Testis (tissue), 2 donors: ENCODE measurements at regions not wholly inside any gene's neighbourhood (a gene's known extent, or its start where the extent isn't known, plus 50 kb on each side); places are given as distances from the start of the nearest gene placed in this dataset.

Experiments
- DNase-seq: peaks from one replicate; pipeline ENCODE4 v3.0.0-alpha.2; 2019
- H3K27ac ChIP-seq, 2 donors: fragments of 200-600 bp; sonication (generic); one replicate each; pipeline ENCODE4 v1.5.1; 2019
- H3K27me3 ChIP-seq: fragments of 200-600 bp; sonication (generic); one replicate; pipeline ENCODE4 v1.5.1; 2019
- H3K36me3 ChIP-seq: fragments of 200-600 bp; sonication (generic); one replicate; pipeline ENCODE4 v1.5.1; 2017; ENCODE audit warnings: low read depth; ENCODE audit errors: missing control alignments
- H3K4me1 ChIP-seq: fragments of 200-600 bp; sonication (generic); one replicate; pipeline ENCODE4 v1.5.1; 2019
- H3K4me3 ChIP-seq, 2 donors: fragments of 200-600 bp; sonication (generic); one replicate each; pipeline ENCODE4 v1.5.1; 2017 to 2019
- H3K9me3 ChIP-seq: fragments of 200-600 bp; sonication (generic); one replicate; pipeline ENCODE4 v1.5.1; 2017
- POLR2A ChIP-seq: fragments of 450-650 bp; IDR thresholded peaks from one replicate; pipeline ENCODE4 v1.6.1; 2017; ENCODE audit warnings: antibody characterized with exemption, mild to moderate bottlenecking, moderate library complexity
- WGBS, 2 donors: methylation state at CpG; one replicate each; pipeline ENCODE4 v1.1.5; 2018; 5-methylcytosine and 5-hydroxymethylcytosine counted together
- intact Hi-C: fragments of 100-400 bp; cut with DNase I; formaldehyde crosslinking; loops from one replicate; pipeline ENCODE4 v1.15.1; 2023; ENCODE audit warnings: low total_unique reads
- TF ChIP-seq, protein P1 (sequence below), 3 experiments: fragments of 450-650 bp in 2 of 3; fragments of 200-600 bp in 1 of 3; sonication (generic) in 1 of 3; IDR thresholded peaks; one replicate each; pipeline ENCODE4 v1.5.1; 2016 to 2019; ENCODE audit warnings: antibody characterized with exemption in 3 of 3, mild to moderate bottlenecking in 2 of 3, moderate library complexity in 1 of 3

- H3K4me1 ChIP-seq: peaks cover 14% of the 10 kb centered on the region
- H3K9me3 ChIP-seq: no peaks in the 10 kb centered on the region
- no peaks in the 10 kb centered on the region for H3K27me3 ChIP-seq
- H3K4me3 ChIP-seq: no peak overlapping the region
- DNase-seq: no peak
- H3K27ac ChIP-seq: no peak overlapping the region
- 86 to 88% methylated on average over 8 of the region's 8 CpGs for WGBS, 2 donors
- intact Hi-C loops: loop anchor here (5.0 kb wide), 1 partner anchor 312 kb away; no protein-coding TSS in a partner anchor
- no peaks in the 10 kb centered on the region for H3K36me3 ChIP-seq
- TF ChIP-seq POLR2A: no peak
- TF ChIP-seq, protein P1, sequence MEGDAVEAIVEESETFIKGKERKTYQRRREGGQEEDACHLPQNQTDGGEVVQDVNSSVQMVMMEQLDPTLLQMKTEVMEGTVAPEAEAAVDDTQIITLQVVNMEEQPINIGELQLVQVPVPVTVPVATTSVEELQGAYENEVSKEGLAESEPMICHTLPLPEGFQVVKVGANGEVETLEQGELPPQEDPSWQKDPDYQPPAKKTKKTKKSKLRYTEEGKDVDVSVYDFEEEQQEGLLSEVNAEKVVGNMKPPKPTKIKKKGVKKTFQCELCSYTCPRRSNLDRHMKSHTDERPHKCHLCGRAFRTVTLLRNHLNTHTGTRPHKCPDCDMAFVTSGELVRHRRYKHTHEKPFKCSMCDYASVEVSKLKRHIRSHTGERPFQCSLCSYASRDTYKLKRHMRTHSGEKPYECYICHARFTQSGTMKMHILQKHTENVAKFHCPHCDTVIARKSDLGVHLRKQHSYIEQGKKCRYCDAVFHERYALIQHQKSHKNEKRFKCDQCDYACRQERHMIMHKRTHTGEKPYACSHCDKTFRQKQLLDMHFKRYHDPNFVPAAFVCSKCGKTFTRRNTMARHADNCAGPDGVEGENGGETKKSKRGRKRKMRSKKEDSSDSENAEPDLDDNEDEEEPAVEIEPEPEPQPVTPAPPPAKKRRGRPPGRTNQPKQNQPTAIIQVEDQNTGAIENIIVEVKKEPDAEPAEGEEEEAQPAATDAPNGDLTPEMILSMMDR (IDR thresholded peaks at IDR 0.05): no peak
These were observed 78.8 kb upstream of the ABCD3 start for GRCh38 chr1:94339206-94339927.

- Histone ChIP-seq H3K9me3 (no peaks in the 10 kb centered on the region), H3K27ac (no peak overlapping the region), H3K4me3 (no peak overlapping the region), H3K36me3 (no peaks in the 10 kb centered on the region), H3K4me1 (peaks cover 21% of the 10 kb centered on the region), H3K27me3 (no peaks in the 10 kb centered on the region)
- WGBS, 2 donors: 78 to 95% methylated on average over 4 of the region's 4 CpGs
- no peak for TF ChIP-seq POLR2A
- TF ChIP-seq, protein P1 (IDR thresholded peaks at IDR 0.05): no peak
- DNase-seq: no peak
- intact Hi-C loops: loop anchor here (5.0 kb wide), 1 partner anchor 310 kb away; no protein-coding TSS in a partner anchor
These were observed 81.2 kb upstream of the ABCD3 start for GRCh38 chr1:94336991-94337390.

DNA sequence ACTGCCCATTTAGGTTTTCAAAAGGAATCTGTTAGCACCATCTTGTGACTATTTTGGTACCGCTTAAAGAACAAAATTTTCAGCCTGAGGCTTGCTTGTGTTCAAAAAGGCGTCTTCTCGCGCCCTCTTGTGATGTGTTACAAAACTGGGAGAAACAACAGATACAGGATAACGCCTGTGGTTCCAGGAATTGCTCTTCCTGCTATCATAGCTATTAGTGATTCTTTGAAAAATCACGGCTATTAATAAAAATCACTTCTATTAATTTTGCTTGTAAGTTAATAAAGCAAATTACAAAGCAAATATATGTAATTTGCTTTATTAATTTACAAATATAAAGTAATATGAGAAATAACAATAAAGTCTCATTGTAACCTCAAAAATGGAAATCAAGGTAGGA lies 82.2 kb upstream of the ABCD3 start:
- intact Hi-C loops: loop anchor here (5.0 kb wide), 1 partner anchor 309 kb away; no protein-coding TSS in a partner anchor
- no peaks in the 10 kb centered on the region for H3K9me3 ChIP-seq
- no peak overlapping the region for H3K27ac ChIP-seq
- no peaks in the 10 kb centered on the region for H3K27me3 ChIP-seq
- 23 to 31% methylated on average over 6 of the region's 6 CpGs for WGBS, 2 donors
- no peak overlapping the region for H3K4me3 ChIP-seq
- H3K36me3 ChIP-seq: no peaks in the 10 kb centered on the region
- TF ChIP-seq, protein P1 (IDR thresholded peaks at IDR 0.05): peak; percentile 74 to 95 (median 92)
- TF ChIP-seq POLR2A: no peak
- H3K4me1 ChIP-seq: peaks cover 24% of the 10 kb centered on the region
- DNase-seq: peak; percentile 89

- Histone ChIP-seq H3K4me1 (peaks cover 24% of the 10 kb centered on the region), H3K36me3 (no peaks in the 10 kb centered on the region), H3K4me3 (no peak overlapping the region), H3K27ac (no peak overlapping the region), H3K27me3 (no peaks in the 10 kb centered on the region), H3K9me3 (no peaks in the 10 kb centered on the region)
- 34 to 46% methylated on average over 2 of the region's 2 CpGs for WGBS, 2 donors
- TF ChIP-seq POLR2A: no peak
- TF ChIP-seq, protein P1 (IDR thresholded peaks at IDR 0.05): no peak
- intact Hi-C loops: loop anchor here (5.0 kb wide), 1 partner anchor 308 kb away; no protein-coding TSS in a partner anchor
- no peak for DNase-seq
These were observed 82.7 kb upstream of the ABCD3 start for GRCh38 chr1:94335447-94335846.
